ENCODE measurements at regions not wholly inside any gene's neighbourhood (a gene's known extent, or its start where the extent isn't known, plus 50 kb on each side); places are given as distances from the start of the nearest gene placed in this dataset.
A peak's percentile ranks its signal among the peaks of the same experiment; 100 is the strongest.
"Not testable (repeated sequence)": the region's sequence is repeated elsewhere in the genome, so short reads cannot be mapped to it uniquely, and the experiment has no call there.

DNA sequence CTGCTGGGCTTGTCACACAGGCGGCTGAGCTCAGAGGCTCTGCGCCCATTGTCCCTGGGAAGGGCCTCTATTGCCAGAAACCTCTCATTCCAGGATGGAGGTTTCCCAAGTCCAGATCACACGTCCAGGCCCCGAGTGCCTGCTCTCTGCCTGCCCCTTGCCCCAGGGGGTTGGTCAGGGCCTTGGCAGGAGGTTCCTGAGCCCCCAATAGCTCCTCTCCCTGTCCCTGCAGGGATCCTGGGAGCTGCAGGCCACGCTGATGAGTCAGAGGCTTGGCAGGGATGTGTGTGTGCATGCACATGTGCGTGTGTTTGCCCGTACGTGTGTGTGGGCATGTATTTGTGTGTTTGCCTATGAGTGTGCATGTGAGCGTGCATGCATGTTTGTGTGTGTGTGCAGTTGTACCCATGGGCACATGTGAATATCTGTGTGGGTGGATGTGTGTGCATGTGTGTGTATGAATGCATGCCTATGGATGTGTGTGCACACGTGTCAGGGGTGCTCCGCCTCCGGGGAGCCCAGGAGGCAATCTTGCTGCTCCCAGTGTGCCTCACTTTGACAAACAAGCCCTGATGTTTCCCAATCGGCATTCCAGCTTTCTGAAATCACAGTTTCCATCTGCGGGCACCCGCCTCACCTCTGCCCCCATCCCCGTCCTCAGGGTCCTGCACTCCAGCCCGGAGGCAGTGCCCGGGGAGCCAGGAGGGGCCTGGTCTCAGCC lies 98.4 kb upstream of the GSE1 start:
- peak; percentile 93 for DNase-seq (ENCODE audit: low read depth)

GRCh38 chr16:85515319-85515745 lies 97.8 kb upstream of the GSE1 start:
- no peak for DNase-seq (ENCODE audit: low read depth)

DNA sequence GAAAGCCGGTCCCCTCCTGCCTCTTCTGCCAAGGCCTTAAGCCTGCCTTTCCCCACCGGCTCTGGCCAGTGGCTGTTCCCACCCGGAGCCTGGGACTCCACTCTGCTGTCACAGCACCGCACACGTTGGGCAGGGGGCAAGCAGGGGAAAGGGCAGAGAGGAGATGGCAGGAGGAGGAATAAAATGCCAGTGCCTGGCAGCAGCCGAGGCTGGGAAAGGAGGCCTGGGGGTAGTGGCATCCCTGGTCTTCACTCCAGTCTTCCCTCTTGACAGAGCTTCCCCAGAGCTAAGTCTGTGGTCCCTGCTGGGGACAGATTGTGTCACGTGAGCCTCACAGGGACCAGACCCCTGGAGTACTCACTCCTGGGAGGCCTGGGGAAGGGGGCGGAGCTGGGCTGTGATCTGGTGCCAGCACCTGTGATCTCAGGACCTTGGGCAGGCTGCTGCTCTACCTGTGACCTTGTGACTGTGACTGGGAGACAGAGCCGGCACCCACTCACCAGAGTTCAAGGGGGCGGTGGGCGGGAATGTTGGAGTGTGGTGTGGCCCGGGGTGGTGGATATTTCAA lies 97.2 kb upstream of the GSE1 start:
- no peak for DNase-seq (ENCODE audit: low read depth)

DNA sequence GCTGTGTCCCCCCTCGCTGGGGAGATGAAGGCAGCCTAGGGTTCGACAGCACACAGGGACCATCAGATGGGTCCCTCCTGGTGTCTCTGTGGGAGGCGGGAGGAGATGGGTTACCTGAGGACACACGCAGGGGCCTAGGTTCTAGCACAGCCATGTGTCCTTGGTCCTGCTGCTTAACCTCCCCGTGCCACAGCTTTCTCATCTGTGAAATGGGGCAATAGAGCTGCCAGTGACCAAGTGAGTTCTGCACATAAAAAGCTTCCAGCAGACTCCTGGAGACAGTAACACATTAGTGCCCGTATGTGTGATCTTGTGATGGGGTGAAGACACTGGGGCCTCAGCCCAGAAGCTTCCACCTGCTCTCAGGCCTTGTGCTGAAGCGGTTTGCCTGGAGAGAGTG lies 96.0 kb upstream of the GSE1 start:
- no peak for DNase-seq (ENCODE audit: low read depth)

GRCh38 chr16:85517563-85518179 lies 95.5 kb upstream of the GSE1 start:
- DNase-seq (ENCODE audit: low read depth): no peak

DNA sequence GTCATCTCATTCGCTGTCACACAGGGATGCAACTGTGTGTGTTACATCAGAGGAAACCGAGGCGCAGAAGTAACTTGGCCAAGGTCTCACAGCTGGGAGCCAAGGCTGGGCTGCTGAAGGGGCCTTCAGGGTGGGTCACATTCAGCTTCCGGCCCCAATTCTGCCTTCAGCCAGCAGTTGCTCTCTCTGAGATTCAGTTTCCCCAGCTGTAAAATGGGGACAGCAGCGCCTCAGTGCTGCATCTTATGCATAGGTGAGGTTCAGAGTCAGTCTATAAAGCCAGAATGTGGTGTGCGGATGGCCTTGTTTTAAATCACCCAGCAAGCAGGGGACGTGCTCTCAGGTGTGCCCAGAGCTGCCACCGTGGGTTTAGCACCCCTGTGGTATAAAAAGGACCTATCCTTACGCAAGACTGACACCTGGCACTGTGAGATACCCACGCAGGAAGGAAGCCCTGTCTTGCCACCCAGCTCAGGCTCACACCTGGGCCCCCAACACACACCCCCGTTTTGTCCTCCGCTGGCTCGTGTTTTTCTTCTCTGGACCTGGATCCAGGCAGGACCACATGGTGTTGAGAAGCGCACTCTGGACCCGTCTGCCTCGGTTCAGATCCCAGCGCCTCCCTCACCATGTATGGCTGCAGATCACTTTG lies 94.6 kb upstream of the GSE1 start:
- DNase-seq (ENCODE audit: low read depth): no peak

- DNase-seq (ENCODE audit: low read depth): not testable (repeated sequence)
These were observed 94.1 kb upstream of the GSE1 start for GRCh38 chr16:85519050-85519440.

GRCh38 chr16:85519540-85520231 lies 93.4 kb upstream of the GSE1 start:
- DNase-seq (ENCODE audit: low read depth): no peak

- DNase-seq (ENCODE audit: low read depth): no peak
These were observed 92.1 kb upstream of the GSE1 start for GRCh38 chr16:85520853-85521521.

DNA sequence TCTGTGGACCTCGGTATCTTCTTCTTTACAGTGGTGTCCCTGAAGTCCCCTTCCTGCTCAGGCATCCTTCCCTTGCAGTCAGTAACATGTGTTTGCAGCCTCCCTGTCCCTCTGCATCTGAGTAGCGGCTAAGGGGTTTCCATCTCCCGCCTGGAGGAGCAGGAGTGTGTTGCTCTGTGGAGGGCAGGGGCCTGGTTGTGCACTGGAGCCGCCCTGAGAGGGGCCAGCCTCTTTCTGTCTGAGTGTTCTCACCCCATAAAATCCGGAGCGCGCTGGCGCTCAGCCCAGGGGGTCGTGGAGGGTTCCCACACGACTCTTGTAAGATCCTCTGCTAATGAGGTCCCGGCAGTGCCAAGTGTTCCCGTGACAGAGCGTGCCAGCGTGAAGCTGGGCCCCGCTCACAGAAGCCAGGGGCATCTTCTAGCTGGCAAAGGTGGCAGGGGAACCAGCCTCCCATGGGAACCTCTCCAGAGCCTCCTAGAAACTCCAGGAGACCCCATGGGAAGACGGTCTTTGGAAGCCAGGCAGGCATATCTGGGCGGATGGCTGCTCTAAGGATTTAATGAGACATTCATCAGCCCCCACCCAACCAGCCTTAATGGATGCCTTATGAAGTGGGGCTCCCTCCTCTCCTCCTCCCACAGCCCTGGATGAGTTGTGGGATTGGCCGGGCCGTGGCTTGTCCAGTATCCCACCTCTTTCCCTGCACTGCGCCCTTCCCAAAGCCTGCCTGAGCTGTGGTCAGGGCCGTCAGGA lies 91.4 kb upstream of the GSE1 start:
- DNase-seq (ENCODE audit: low read depth): no peak

DNA sequence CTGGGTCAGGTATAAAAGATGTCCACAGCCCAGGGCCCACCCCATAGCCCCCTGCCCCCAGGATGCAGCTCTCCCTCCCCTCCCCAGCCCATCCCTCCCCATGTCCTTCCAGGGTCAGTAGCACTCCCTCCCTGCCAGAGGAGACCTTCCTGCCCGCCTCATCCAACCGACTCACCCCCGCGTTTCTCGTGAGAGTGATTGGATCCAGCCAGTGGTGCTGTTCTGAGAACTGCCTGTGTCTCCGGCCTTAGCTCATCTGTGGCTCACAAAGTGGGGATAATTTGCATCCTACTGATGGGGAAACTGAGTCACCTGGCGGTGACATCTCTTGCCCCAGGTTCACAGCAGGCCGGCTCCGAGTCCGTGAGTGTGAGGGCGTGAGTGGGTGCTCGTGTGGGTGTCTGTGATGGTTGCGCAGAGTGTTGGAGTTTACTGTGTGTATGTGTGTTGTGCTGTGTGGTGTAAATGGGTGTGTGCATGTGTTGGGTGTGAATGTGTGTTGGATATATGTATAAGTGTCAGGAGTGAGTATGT lies 90.7 kb upstream of the GSE1 start:
- DNase-seq (ENCODE audit: low read depth): no peak

DNA sequence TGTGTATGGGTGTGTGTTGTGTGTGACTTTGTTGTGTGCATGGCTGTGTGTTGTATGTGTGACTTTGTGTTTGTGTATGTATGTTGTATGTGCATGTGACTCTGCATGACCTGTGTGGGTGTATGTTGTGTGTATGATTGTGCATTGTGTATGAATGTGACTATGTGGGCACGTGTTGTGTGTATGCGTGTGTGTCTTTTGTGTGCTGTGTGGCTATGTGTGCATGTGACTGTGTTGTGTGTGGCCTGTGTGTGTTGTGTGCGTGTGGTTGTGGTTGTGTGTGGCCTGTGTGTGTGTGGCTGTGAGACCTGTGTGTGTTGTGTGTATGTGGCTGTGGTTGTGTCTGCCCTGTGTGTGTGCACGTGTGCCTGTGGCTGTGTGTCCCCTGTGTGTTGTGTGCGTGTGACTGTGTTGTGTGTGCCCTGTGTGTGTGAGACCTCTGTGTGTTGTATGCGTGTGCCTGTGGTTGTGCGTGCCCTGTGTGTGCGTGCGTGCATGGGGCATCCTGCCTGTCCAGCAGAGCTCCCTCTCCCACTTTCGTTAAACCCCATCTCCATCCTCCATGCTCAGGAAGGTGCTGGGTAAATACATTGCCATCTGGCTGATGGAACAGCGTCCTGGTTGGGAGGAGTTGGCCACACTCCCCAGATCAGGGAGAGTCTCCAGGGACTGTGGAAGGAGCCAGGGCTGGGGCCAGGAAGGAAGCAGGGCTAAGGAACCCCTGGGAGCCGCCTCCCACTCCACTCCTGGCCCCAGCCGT lies 90.1 kb upstream of the GSE1 start:
- DNase-seq (ENCODE audit: low read depth): peak; percentile 47

DNA sequence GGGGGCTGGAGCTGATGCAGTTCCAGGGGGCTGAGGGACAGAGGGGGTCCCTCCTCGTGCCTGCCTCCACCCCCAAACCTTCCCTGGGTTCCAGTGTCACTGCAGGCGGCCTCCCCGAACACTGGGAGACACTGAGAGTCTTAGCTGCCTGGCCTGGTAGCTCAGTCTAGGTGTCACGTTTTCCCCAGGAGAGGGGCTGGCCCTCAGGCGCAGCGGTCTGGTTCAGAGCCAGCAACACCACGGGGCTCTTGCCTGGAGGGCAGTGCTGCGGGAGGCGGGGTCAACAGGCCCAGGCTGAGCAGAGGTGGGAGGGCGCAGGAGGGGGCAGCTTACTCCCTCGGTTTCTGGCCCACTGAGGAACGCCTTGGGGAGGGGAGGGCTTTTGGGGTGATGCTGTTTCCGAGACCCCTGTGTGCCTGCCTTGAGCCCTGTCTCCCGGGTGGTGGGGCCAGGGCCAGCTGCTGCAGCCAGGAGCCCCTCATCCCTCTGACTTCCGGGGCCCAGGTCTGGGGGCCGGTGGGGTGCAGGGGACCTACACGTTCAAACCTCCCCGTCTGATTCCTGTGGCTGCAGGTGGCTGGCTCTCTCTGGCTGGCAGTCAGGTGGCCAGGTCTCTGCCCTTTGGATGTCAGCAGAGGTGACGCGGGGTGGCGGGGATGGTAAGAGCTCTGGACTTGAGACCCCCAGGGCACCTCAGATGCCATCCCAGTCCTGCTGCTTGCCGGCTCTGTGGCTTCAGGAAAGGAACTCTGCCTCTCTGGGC lies 89.3 kb upstream of the GSE1 start:
- DNase-seq (ENCODE audit: low read depth): no peak

DNA sequence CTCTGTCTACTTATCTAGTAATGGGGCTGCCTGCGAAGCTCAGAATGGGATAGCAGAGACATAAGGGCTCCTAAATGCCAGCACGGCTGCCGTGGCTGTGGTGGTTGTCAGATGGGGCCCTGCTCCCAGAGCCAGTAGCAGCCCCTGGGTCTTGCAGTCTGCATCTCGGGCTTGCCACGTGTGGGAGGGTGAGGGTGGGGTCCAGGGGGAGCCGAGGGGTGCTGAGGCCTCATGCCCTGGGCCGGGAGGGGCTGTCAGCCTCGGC lies 88.8 kb upstream of the GSE1 start:
- DNase-seq (ENCODE audit: low read depth): no peak

GRCh38 chr16:85524630-85525419 lies 88.3 kb upstream of the GSE1 start:
- no peak for DNase-seq (ENCODE audit: low read depth)

- DNase-seq (ENCODE audit: low read depth): no peak
These were observed 87.5 kb upstream of the GSE1 start for GRCh38 chr16:85525420-85526184.

GRCh38 chr16:85526185-85526974 lies 86.7 kb upstream of the GSE1 start:
- no peak for DNase-seq (ENCODE audit: low read depth)
